Endothelial cell of umbilical vein (primary cell): ENCODE measurements at regions not wholly inside any gene's neighbourhood (a gene's known extent, or its start where the extent isn't known, plus 50 kb on each side); places are given as distances from the start of the nearest gene placed in this dataset.

Source experiments
- BruUV-seq: library from RNA; stranded (reverse); fragments of 400-500 nt; replicated peaks from 2 replicates; lab custom pipeline; 2021; lab: Mats Ljungman, UMichigan
- CTCF ChIA-PET: fragments of 300-600, 350-600 bp; sonication (Branson Sonifier 250); formaldehyde crosslinking; loops from one replicate; lab custom pipeline; 2021; ENCODE audit warnings: antibody characterized with exemption, inconsistent platforms; lab: Charles Lee
- POLR2A ChIA-PET: fragments of 300-600, 350-600 bp; sonication (Branson Sonifier 250); formaldehyde crosslinking; loops from one replicate; lab custom pipeline; 2021; ENCODE audit warnings: antibody characterized with exemption, inconsistent platforms; lab: Charles Lee
- DNase-seq: peaks from one replicate; pipeline ENCODE4 v3.0.0-alpha.2; 2011; ENCODE audit warnings: low read depth, low spot score
- FAIRE-seq: peaks from 2 replicates; lab custom pipeline; 2011; peaks lifted over from hg19 to GRCh38; lab: Jason Lieb, UNC
- H2AFZ ChIP-seq: 2 replicates; pipeline ENCODE4 v1.6.0; 2012; ENCODE audit warnings: low read depth, low read length, control low read depth, inconsistent platforms
- H3K27ac ChIP-seq: 2 replicates; pipeline ENCODE4 v1.5.1; 2011; ENCODE audit warnings: low read depth, mild to moderate bottlenecking, control low read depth, low read length, moderate library complexity; ENCODE audit not compliant: insufficient read depth
- H3K27me3 ChIP-seq, 2 experiments: 2 replicates each; pipeline versions ENCODE4 v1.6.0 to v1.6.1; 2011; ENCODE audit warnings: low read length in 2 of 2, mixed read lengths in 1 of 2; ENCODE audit not compliant: control insufficient read depth in 2 of 2, insufficient read depth in 2 of 2
- H3K36me3 ChIP-seq, 2 experiments: 2 replicates in 1 of 2; 3 replicates in 1 of 2; pipeline ENCODE4 v1.5.1; 2011; ENCODE audit warnings: low read length in 2 of 2, mild to moderate bottlenecking in 1 of 2, moderate library complexity in 1 of 2; ENCODE audit not compliant: control insufficient read depth in 2 of 2, insufficient read depth in 2 of 2; ENCODE audit errors: extremely low read depth in 1 of 2
- H3K4me1 ChIP-seq: 3 replicates; pipeline ENCODE4 v1.5.1; 2011; ENCODE audit warnings: mild to moderate bottlenecking, low read length; ENCODE audit not compliant: control insufficient read depth, insufficient read depth; ENCODE audit errors: extremely low read depth
- H3K4me2 ChIP-seq: 2 replicates; pipeline ENCODE4 v1.6.1; 2011; ENCODE audit warnings: low read length, control low read depth, mixed read lengths; ENCODE audit not compliant: insufficient read depth
- H3K4me3 ChIP-seq, 3 experiments: fragments of 200-600 bp in 1 of 3; sonication (generic), shearing (Covaris generic) in 1 of 3; replicated peaks in 1 of 3; 2 replicates each; pipeline ENCODE4 v1.5.1; 2011 to 2016; ENCODE audit warnings: control low read depth in 3 of 3, low read length in 3 of 3, mild to moderate bottlenecking in 2 of 3, inconsistent platforms in 1 of 3, low read depth in 1 of 3, moderate library complexity in 1 of 3; ENCODE audit not compliant: insufficient read depth in 1 of 3
- H3K79me2 ChIP-seq: 2 replicates; pipeline ENCODE4 v1.6.0; 2012; ENCODE audit warnings: low read length, inconsistent platforms; ENCODE audit not compliant: control insufficient read depth, insufficient read depth
- H3K9ac ChIP-seq: replicated peaks from 2 replicates; pipeline ENCODE3; 2011; ENCODE audit warnings: low read length, control low read depth; ENCODE audit not compliant: insufficient read depth; ENCODE audit errors: extremely low read depth
- H3K9me1 ChIP-seq: replicated peaks from 3 replicates; pipeline ENCODE4 v1.6.0; 2011; ENCODE audit warnings: mild to moderate bottlenecking, low read length; ENCODE audit not compliant: control insufficient read depth, insufficient read depth; ENCODE audit errors: extremely low read depth
- H3K9me3 ChIP-seq: replicated peaks from 2 replicates; pipeline ENCODE4 v1.5.1; 2012; ENCODE audit warnings: low read length, inconsistent platforms; ENCODE audit not compliant: control insufficient read depth, insufficient read depth
- H4K20me1 ChIP-seq: replicated peaks from 2 replicates; pipeline ENCODE3; 2011; ENCODE audit warnings: mild to moderate bottlenecking, low read length; ENCODE audit not compliant: control insufficient read depth, insufficient read depth; ENCODE audit errors: extremely low read depth
- EZH2 ChIP-seq: IDR thresholded peaks from 2 replicates; pipeline ENCODE4 v1.6.1; 2012; ENCODE audit warnings: borderline replicate concordance, low read depth, mild to moderate bottlenecking, moderate library complexity, low read length, inconsistent platforms; ENCODE audit not compliant: severe bottlenecking
- FOS ChIP-seq: IDR thresholded peaks from 2 replicates; pipeline ENCODE4 v1.6.1; 2011; ENCODE audit warnings: mild to moderate bottlenecking, low read length, moderate library complexity, borderline replicate concordance; ENCODE audit not compliant: insufficient read depth
- GATA2 ChIP-seq: IDR thresholded peaks from 2 replicates; pipeline ENCODE4 v1.7.0; 2011; ENCODE audit warnings: low read depth, mild to moderate bottlenecking, moderate library complexity, mixed read lengths, low read length; ENCODE audit not compliant: insufficient read length, insufficient read depth
- JUN ChIP-seq: IDR thresholded peaks from 2 replicates; pipeline ENCODE4 v1.6.1; 2011; ENCODE audit warnings: borderline replicate concordance, low read depth; ENCODE audit not compliant: insufficient read length, insufficient read depth
- MYC ChIP-seq: IDR thresholded peaks from one replicate; pipeline ENCODE4 v1.6.1; 2011; ENCODE audit warnings: mild to moderate bottlenecking, low read depth, low read length
- POLR2A ChIP-seq: IDR thresholded peaks from 2 replicates; pipeline ENCODE4 v1.6.1; 2012; ENCODE audit warnings: low read depth, mild to moderate bottlenecking, control low read depth, low read length
- POLR2AphosphoS5 ChIP-seq: IDR thresholded peaks from 2 replicates; pipeline ENCODE4 v1.6.1; 2012; ENCODE audit warnings: low read depth, mild to moderate bottlenecking, control low read depth, low read length, moderate library complexity; ENCODE audit not compliant: insufficient read depth
- dilution Hi-C: fragments of 300-500 bp; cut with MboI; formaldehyde crosslinking; loops from one replicate; pipeline ENCODE4 v1.15.0; 2019; ENCODE audit warnings: low sequenced_read_pairs; ENCODE audit not compliant: extremely low pct_ligation_motif_present
- intact Hi-C: fragments of 100-400 bp; cut with micrococcal nuclease; formaldehyde crosslinking; loops from one replicate; pipeline ENCODE4 v1.10.0; 2022
- TF ChIP-seq, protein P1 (sequence below), 2 donors: IDR thresholded peaks; 1 replicate in 1 of 2; 2 replicates in 1 of 2; pipeline ENCODE4 v1.5.1; 2011; ENCODE audit warnings: low read length in 2 of 2, mild to moderate bottlenecking in 2 of 2, moderate library complexity in 2 of 2, control low read depth in 1 of 2, inconsistent platforms in 1 of 2, low read depth in 1 of 2; ENCODE audit not compliant: insufficient read depth in 1 of 2; ENCODE audit errors: extremely low read depth in 1 of 2
- TF ChIP-seq, protein P2 (sequence below): IDR thresholded peaks from 2 replicates; pipeline ENCODE4 v1.6.1; 2011; ENCODE audit not compliant: insufficient read depth, insufficient read length

DNA sequence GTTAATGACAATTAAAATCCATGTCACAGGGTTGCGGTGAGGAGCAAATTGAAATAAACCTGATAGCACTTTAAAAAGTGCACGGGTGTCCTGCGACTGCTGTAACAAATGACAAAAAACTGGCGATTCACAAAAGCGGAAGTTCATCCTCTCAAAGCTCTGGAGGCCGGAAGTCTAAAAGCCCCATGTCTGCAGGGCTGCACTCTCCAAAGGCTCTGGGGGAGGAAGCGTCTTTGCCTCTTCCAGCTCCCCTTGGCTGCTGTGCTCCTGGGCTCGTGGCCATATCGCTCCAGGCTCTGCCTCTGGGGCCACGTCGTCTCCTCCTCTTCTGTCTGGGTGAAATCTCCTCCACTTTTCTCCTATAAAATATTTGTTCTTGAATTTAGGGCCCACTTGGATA is 273.9 kb upstream of the IRX2 start:
- FAIRE-seq (no peak), DNase-seq (no peak)
- dilution Hi-C loops (no loop called here), intact Hi-C loops (no loop called here)
- Histone ChIP-seq H3K9ac (no peak overlapping the region), H3K27ac (no peak overlapping the region), H3K4me3 (no peak overlapping the region), H3K79me2 (no peaks in the 10 kb centered on the region), H3K36me3 (no peaks in the 10 kb centered on the region), H3K9me1 (no peaks in the 10 kb centered on the region), H3K27me3 (no peaks in the 10 kb centered on the region), H3K9me3 (peaks cover 11% of the 10 kb centered on the region), H2AFZ (no peak overlapping the region), H3K4me1 (no peaks in the 10 kb centered on the region), H3K4me2 (no peak overlapping the region), H4K20me1 (no peaks in the 10 kb centered on the region)
- ChIA-PET CTCF (no interaction called here), POLR2A (no interaction called here)
- no TSS peak for BruUV-seq
- TF ChIP-seq MYC = no peak
- TF ChIP-seq, protein P1, sequence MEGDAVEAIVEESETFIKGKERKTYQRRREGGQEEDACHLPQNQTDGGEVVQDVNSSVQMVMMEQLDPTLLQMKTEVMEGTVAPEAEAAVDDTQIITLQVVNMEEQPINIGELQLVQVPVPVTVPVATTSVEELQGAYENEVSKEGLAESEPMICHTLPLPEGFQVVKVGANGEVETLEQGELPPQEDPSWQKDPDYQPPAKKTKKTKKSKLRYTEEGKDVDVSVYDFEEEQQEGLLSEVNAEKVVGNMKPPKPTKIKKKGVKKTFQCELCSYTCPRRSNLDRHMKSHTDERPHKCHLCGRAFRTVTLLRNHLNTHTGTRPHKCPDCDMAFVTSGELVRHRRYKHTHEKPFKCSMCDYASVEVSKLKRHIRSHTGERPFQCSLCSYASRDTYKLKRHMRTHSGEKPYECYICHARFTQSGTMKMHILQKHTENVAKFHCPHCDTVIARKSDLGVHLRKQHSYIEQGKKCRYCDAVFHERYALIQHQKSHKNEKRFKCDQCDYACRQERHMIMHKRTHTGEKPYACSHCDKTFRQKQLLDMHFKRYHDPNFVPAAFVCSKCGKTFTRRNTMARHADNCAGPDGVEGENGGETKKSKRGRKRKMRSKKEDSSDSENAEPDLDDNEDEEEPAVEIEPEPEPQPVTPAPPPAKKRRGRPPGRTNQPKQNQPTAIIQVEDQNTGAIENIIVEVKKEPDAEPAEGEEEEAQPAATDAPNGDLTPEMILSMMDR (IDR thresholded peaks at IDR 0.05; ENCODE audit: extremely low read depth in 1 of 2, insufficient read depth in 1 of 2, low read depth in 1 of 2, low read length in 2 of 2) = no peak
- no peak for TF ChIP-seq POLR2AphosphoS5
- TF ChIP-seq, protein P2, sequence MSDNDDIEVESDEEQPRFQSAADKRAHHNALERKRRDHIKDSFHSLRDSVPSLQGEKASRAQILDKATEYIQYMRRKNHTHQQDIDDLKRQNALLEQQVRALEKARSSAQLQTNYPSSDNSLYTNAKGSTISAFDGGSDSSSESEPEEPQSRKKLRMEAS = no peak
- no peak for TF ChIP-seq FOS
- no peak for TF ChIP-seq EZH2
- no peak for TF ChIP-seq POLR2A
- no peak for TF ChIP-seq JUN
- TF ChIP-seq GATA2 = no peak
